Iris pigment epithelial cell (primary cell): ENCODE measurements at regions not wholly inside any gene's neighbourhood (a gene's known extent, or its start where the extent isn't known, plus 50 kb on each side); places are given as distances from the start of the nearest gene placed in this dataset.

ENCODE experiments used
- DNase-seq: peaks from one replicate; pipeline ENCODE4 v3.0.0-alpha.2; 2011; ENCODE audit warnings: low read depth

GRCh38 chr9:126152622-126153362, 173.8 kb upstream of the MVB12B start:
- no peak for DNase-seq

- no peak for DNase-seq
These were observed 173.2 kb upstream of the MVB12B start for GRCh38 chr9:126153382-126153781.

GRCh38 chr9:126154182-126154827, 172.3 kb upstream of the MVB12B start:
- DNase-seq, result no peak

GRCh38 chr9:126154869-126155268, 171.8 kb upstream of the MVB12B start:
- DNase-seq, result no peak

GRCh38 chr9:126155756-126156664, 170.6 kb upstream of the MVB12B start:
- no peak for DNase-seq

GRCh38 chr9:126156898-126157297, 169.7 kb upstream of the MVB12B start:
- DNase-seq, result no peak

- no peak for DNase-seq
These were observed 169.2 kb upstream of the MVB12B start for GRCh38 chr9:126157423-126157822.

GRCh38 chr9:126157826-126158587, 168.6 kb upstream of the MVB12B start:
- DNase-seq, result no peak

- DNase-seq, result no peak
These were observed 167.8 kb upstream of the MVB12B start for GRCh38 chr9:126158588-126159429.

- no peak for DNase-seq
These were observed 167.1 kb upstream of the MVB12B start for GRCh38 chr9:126159430-126160060.

- DNase-seq, result no peak
These were observed 166.4 kb upstream of the MVB12B start for GRCh38 chr9:126160067-126160853.

- no peak for DNase-seq
These were observed 165.7 kb upstream of the MVB12B start for GRCh38 chr9:126160854-126161329.

- DNase-seq, result no peak
These were observed 163.8 kb upstream of the MVB12B start for GRCh38 chr9:126162611-126163381.

GRCh38 chr9:126164796-126165525, 161.7 kb upstream of the MVB12B start:
- DNase-seq, result no peak

- no peak for DNase-seq
These were observed 160.9 kb upstream of the MVB12B start for GRCh38 chr9:126165755-126166154.

GRCh38 chr9:126166291-126166690, 160.3 kb upstream of the MVB12B start:
- no peak for DNase-seq

GRCh38 chr9:126166866-126167265, 159.8 kb upstream of the MVB12B start:
- no peak for DNase-seq

GRCh38 chr9:126169736-126170135, 156.9 kb upstream of the MVB12B start:
- DNase-seq, result no peak
